ENCODE measurements at regions not wholly inside any gene's neighbourhood (a gene's known extent, or its start where the extent isn't known, plus 50 kb on each side); places are given as distances from the start of the nearest gene placed in this dataset.

- Histone ChIP-seq H3K9me3 (no peaks in the 10 kb centered on the region), H3K36me3 (no peaks in the 10 kb centered on the region), H3K27me3 (no peaks in the 10 kb centered on the region), H3K4me1 (peaks cover 0 to 7% of the 10 kb centered on the region in 2 donors), H3K4me3 (peak overlapping the region in 3 of 4 donors; percentile 15 to 22 (median 22)), H3K27ac (peak overlapping the region; percentile 19 to 61 (median 56))
- DNase-seq = no peak
- in situ Hi-C loops (cut with MboI; ENCODE audit: low sequenced_read_pairs in 4 of 4) = no loop called here
- no peak for TF ChIP-seq POLR2A (IDR thresholded peaks at IDR 0.05)
- TF ChIP-seq, protein P1, sequence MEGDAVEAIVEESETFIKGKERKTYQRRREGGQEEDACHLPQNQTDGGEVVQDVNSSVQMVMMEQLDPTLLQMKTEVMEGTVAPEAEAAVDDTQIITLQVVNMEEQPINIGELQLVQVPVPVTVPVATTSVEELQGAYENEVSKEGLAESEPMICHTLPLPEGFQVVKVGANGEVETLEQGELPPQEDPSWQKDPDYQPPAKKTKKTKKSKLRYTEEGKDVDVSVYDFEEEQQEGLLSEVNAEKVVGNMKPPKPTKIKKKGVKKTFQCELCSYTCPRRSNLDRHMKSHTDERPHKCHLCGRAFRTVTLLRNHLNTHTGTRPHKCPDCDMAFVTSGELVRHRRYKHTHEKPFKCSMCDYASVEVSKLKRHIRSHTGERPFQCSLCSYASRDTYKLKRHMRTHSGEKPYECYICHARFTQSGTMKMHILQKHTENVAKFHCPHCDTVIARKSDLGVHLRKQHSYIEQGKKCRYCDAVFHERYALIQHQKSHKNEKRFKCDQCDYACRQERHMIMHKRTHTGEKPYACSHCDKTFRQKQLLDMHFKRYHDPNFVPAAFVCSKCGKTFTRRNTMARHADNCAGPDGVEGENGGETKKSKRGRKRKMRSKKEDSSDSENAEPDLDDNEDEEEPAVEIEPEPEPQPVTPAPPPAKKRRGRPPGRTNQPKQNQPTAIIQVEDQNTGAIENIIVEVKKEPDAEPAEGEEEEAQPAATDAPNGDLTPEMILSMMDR (IDR thresholded peaks at IDR 0.05 in 4 of 5, conservative IDR thresholded peaks at IDR 0.05 in 1 of 5) = no peak
- no peak for ATAC-seq
- intact Hi-C loops (cut with DNase I; ENCODE audit: low total_unique reads) = no loop called here
These were observed 290.7 kb downstream of the KLF6 start for GRCh38 chr10:3494131-3494837.

DNA sequence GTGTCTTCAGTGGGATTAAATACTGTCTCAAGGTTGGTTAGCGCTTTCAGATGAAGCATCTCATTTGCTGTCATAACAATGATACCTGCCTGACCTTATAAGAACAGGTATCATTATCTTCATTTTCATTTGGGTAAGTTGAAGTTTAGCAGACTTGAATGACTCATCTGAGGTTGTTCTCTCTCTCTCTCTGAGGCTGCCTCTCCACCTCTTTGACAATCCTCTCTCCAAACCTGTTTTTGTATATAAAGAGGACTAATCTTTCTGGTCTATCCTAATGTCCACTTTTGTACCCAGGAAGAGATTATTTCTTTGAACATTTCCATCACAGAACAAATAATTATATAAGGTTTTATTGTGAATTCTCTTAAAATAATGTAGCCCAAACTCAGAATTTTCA lies 291.4 kb downstream of the KLF6 start:
- TF ChIP-seq, protein P1 (IDR thresholded peaks at IDR 0.05 in 4 of 5, conservative IDR thresholded peaks at IDR 0.05 in 1 of 5) = no peak
- no peak for TF ChIP-seq POLR2A (IDR thresholded peaks at IDR 0.05)
- H3K27me3 ChIP-seq = no peaks in the 10 kb centered on the region
- H3K4me1 ChIP-seq = peaks cover 0 to under 1% of the 10 kb centered on the region in 2 donors
- no peak for ATAC-seq
- peak overlapping the region in 3 of 4 donors; percentile 7 to 61 (median 52) for H3K27ac ChIP-seq
- in situ Hi-C loops (cut with MboI; ENCODE audit: low sequenced_read_pairs in 4 of 4) = no loop called here
- intact Hi-C loops (cut with DNase I; ENCODE audit: low total_unique reads) = no loop called here
- H3K4me3 ChIP-seq = peak overlapping the region in 1 of 4 donors; percentile 22
- H3K36me3 ChIP-seq = no peaks in the 10 kb centered on the region
- H3K9me3 ChIP-seq = no peaks in the 10 kb centered on the region
- no peak for DNase-seq

- H3K4me3 ChIP-seq = no peak overlapping the region
- no peaks in the 10 kb centered on the region for H3K9me3 ChIP-seq
- no peak for TF ChIP-seq POLR2A (IDR thresholded peaks at IDR 0.05)
- TF ChIP-seq, protein P1 (IDR thresholded peaks at IDR 0.05 in 4 of 5, conservative IDR thresholded peaks at IDR 0.05 in 1 of 5) = no peak
- H3K4me1 ChIP-seq = no peaks in the 10 kb centered on the region
- ATAC-seq (no peak), DNase-seq (no peak)
- H3K27me3 ChIP-seq = no peaks in the 10 kb centered on the region
- in situ Hi-C loops (cut with MboI; ENCODE audit: low sequenced_read_pairs in 4 of 4) (no loop called here), intact Hi-C loops (cut with DNase I; ENCODE audit: low total_unique reads) (no loop called here)
- H3K36me3 ChIP-seq = no peaks in the 10 kb centered on the region
- no peak overlapping the region for H3K27ac ChIP-seq
These were observed 293.4 kb downstream of the KLF6 start for GRCh38 chr10:3491571-3491970.

DNA sequence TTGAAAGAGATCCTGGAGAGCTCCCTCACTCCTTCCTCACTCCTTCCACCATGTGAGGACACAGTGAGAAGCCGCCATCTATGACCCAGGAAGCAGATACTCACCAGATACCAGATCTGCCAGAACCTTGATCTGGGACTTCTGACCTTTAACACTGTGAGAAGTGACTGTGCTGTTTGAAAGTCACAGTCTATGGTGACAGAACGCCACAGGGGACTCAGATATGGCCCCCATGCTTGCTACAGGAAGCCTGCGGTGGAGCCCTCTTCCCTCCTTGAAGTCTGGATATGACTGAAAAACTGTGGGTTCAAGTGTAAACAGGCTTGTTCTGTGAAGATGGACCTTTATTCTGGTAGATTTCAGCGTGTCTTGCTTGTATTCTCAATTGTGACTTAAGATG lies 297.8 kb downstream of the KLF6 start:
- ATAC-seq (no peak), DNase-seq (no peak)
- Histone ChIP-seq H3K4me3 (no peak overlapping the region), H3K9me3 (no peaks in the 10 kb centered on the region), H3K27ac (no peak overlapping the region), H3K27me3 (no peaks in the 10 kb centered on the region), H3K4me1 (peaks cover 1 to 9% of the 10 kb centered on the region in 2 donors), H3K36me3 (no peaks in the 10 kb centered on the region)
- intact Hi-C loops (cut with DNase I; ENCODE audit: low total_unique reads) (no loop called here), in situ Hi-C loops (cut with MboI; ENCODE audit: low sequenced_read_pairs in 4 of 4) (no loop called here)
- TF ChIP-seq, protein P1 (IDR thresholded peaks at IDR 0.05 in 4 of 5, conservative IDR thresholded peaks at IDR 0.05 in 1 of 5) = no peak
- no peak for TF ChIP-seq POLR2A (IDR thresholded peaks at IDR 0.05)

Data from gastrocnemius medialis (tissue), 4 donors.